NB4 (cell line): ENCODE measurements at regions not wholly inside any gene's neighbourhood (a gene's known extent, or its start where the extent isn't known, plus 50 kb on each side); places are given as distances from the start of the nearest gene placed in this dataset.

Experiments used
- MAX ChIP-seq: IDR thresholded peaks from 2 replicates; pipeline ENCODE4 v1.6.1; 2011; ENCODE audit warnings: low read depth, low read length
- MYC ChIP-seq: IDR thresholded peaks from 2 replicates; pipeline ENCODE4 v1.6.1; 2011; ENCODE audit warnings: low read depth, low read length
- POLR2A ChIP-seq: IDR thresholded peaks from 2 replicates; pipeline ENCODE4 v1.6.1; 2011; ENCODE audit warnings: mild to moderate bottlenecking; ENCODE audit not compliant: insufficient read length; ENCODE audit errors: extremely low read depth
- TF ChIP-seq, protein P1 (sequence below): IDR thresholded peaks from one replicate; pipeline ENCODE4 v1.5.1; 2012; ENCODE audit warnings: low read depth, low read length

GRCh38 chr11:37957717-37958116 is 1359.7 kb upstream of the RAG2 start:
- TF ChIP-seq, protein P1, sequence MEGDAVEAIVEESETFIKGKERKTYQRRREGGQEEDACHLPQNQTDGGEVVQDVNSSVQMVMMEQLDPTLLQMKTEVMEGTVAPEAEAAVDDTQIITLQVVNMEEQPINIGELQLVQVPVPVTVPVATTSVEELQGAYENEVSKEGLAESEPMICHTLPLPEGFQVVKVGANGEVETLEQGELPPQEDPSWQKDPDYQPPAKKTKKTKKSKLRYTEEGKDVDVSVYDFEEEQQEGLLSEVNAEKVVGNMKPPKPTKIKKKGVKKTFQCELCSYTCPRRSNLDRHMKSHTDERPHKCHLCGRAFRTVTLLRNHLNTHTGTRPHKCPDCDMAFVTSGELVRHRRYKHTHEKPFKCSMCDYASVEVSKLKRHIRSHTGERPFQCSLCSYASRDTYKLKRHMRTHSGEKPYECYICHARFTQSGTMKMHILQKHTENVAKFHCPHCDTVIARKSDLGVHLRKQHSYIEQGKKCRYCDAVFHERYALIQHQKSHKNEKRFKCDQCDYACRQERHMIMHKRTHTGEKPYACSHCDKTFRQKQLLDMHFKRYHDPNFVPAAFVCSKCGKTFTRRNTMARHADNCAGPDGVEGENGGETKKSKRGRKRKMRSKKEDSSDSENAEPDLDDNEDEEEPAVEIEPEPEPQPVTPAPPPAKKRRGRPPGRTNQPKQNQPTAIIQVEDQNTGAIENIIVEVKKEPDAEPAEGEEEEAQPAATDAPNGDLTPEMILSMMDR = no peak
- TF ChIP-seq POLR2A = no peak
- TF ChIP-seq MAX = no peak
- TF ChIP-seq MYC = no peak
